ENCODE measurements at regions not wholly inside any gene's neighbourhood (a gene's known extent, or its start where the extent isn't known, plus 50 kb on each side); places are given as distances from the start of the nearest gene placed in this dataset.

GRCh38 chr3:18245721-18246120 lies 179.4 kb downstream of the SATB1 start:
- no peak for TF ChIP-seq CTCF (conservative IDR thresholded peaks at IDR 0.05)
- no peaks in the 10 kb centered on the region for H3K27me3 Mint-ChIP-seq (ENCODE audit: low read depth)
- H3K27ac Mint-ChIP-seq (ENCODE audit: unreplicated experiment): no peak overlapping the region
- no peaks in the 10 kb centered on the region for H3K9me3 Mint-ChIP-seq
- H3K4me3 Mint-ChIP-seq: no peak overlapping the region
- H3K36me3 Mint-ChIP-seq (ENCODE audit: low read depth): peaks cover 2% of the 10 kb centered on the region
- peaks cover 34% of the 10 kb centered on the region for H3K4me1 Mint-ChIP-seq
- DNase-seq (ENCODE audit: low read depth, low spot score): no peak

GRCh38 chr3:18241837-18242236 lies 183.3 kb downstream of the SATB1 start:
- no peak for TF ChIP-seq CTCF (conservative IDR thresholded peaks at IDR 0.05)
- DNase-seq (ENCODE audit: low read depth, low spot score): no peak
- Mint-ChIP-seq H3K36me3 (ENCODE audit: low read depth) (no peaks in the 10 kb centered on the region), H3K27ac (ENCODE audit: unreplicated experiment) (no peak overlapping the region), H3K4me1 (peaks cover 20% of the 10 kb centered on the region), H3K9me3 (no peaks in the 10 kb centered on the region), H3K4me3 (no peak overlapping the region), H3K27me3 (ENCODE audit: low read depth) (no peaks in the 10 kb centered on the region)

DNA sequence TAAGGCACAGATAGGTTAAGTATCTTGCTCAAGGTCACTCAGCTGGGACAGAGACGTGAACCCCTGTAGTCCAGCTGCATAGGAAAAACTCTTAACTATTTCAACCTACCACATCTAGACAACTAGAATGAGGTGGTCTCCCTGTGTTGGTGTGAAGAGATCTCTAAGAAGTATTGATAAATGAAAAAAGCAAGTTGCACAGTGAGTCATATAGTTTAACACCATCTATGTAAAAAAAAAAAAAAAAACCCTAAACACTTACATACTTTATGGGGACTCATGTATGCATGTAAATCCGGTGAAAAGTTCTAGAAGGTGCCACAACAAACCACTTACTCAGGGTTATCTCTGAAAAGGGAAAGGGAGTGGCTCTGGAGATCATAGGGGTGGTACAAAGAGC lies 185.5 kb downstream of the SATB1 start:
- Mint-ChIP-seq H3K27me3 (ENCODE audit: low read depth) (no peaks in the 10 kb centered on the region), H3K4me3 (no peak overlapping the region), H3K36me3 (ENCODE audit: low read depth) (no peaks in the 10 kb centered on the region), H3K27ac (ENCODE audit: unreplicated experiment) (no peak overlapping the region), H3K9me3 (no peaks in the 10 kb centered on the region), H3K4me1 (peaks cover 28% of the 10 kb centered on the region)
- no peak for TF ChIP-seq CTCF (conservative IDR thresholded peaks at IDR 0.05)
- DNase-seq (ENCODE audit: low read depth, low spot score): no peak

DNA sequence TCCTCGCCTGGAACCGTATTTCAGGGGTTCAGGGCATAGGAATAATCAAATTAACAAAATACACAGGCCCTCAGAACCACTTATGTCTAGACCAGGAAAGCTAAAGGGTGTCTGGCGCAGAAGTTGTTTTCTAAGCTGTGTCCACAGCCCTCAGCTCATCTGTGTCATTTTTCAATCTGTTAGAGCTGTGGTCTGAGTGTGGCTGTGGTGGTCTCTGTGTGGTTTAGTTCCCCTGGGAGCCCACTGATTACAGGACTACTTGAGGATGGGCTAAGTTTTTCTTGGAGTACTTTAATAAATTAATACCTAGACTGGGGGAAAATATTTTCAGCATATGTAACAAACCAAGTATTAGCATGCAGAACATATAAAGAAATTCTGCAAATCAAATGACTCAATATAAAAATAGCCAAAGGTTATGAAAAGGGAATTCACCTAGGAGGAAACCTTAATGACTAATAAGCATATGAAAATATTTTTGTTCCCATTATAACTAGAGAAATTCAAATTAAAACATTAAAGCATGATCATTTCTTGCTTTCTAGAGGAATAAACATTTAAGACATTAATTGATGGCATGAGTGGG lies 186.3 kb downstream of the SATB1 start:
- H3K4me3 Mint-ChIP-seq: no peak overlapping the region
- peaks cover 36% of the 10 kb centered on the region for H3K4me1 Mint-ChIP-seq
- H3K27me3 Mint-ChIP-seq (ENCODE audit: low read depth): no peaks in the 10 kb centered on the region
- H3K9me3 Mint-ChIP-seq: no peaks in the 10 kb centered on the region
- no peak for TF ChIP-seq CTCF (conservative IDR thresholded peaks at IDR 0.05)
- no peaks in the 10 kb centered on the region for H3K36me3 Mint-ChIP-seq (ENCODE audit: low read depth)
- no peak for DNase-seq (ENCODE audit: low read depth, low spot score)
- H3K27ac Mint-ChIP-seq (ENCODE audit: unreplicated experiment): no peak overlapping the region

DNA sequence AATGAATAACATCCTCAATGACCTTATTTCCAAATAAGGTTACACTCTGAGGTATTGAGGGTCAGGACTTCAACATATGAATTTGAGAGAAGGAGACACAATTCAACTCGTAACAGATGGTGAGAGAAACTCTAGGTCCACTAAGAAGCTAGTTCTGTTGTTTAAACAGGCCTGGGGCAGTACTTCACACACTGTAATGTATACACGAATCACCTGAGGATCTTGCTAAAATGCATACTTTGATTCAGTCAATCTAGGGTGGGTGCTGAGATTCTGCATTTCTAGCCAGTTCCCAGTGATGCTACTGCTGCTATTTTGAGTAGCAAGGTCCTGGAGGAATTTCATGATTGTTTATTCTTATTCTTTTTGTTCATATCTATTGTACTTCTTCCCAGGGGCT lies 186.8 kb downstream of the SATB1 start:
- no peak for TF ChIP-seq CTCF (conservative IDR thresholded peaks at IDR 0.05)
- Mint-ChIP-seq H3K4me3 (no peak overlapping the region), H3K27me3 (ENCODE audit: low read depth) (no peaks in the 10 kb centered on the region), H3K36me3 (ENCODE audit: low read depth) (no peaks in the 10 kb centered on the region), H3K27ac (ENCODE audit: unreplicated experiment) (no peak overlapping the region), H3K4me1 (peaks cover 37% of the 10 kb centered on the region), H3K9me3 (no peaks in the 10 kb centered on the region)
- no peak for DNase-seq (ENCODE audit: low read depth, low spot score)
